Fibroblast of lung (primary cell): ENCODE measurements at regions not wholly inside any gene's neighbourhood (a gene's known extent, or its start where the extent isn't known, plus 50 kb on each side); places are given as distances from the start of the nearest gene placed in this dataset.

Experiments
- DNase-seq, 2 donors: peaks; one replicate each; pipeline versions ENCODE4 v3.0.0 to v3.0.0-alpha.2; 2010; ENCODE audit warnings: low read depth in 2 of 2
- H2AFZ ChIP-seq: 2 replicates; pipeline ENCODE4 v1.5.1; 2012; ENCODE audit warnings: low read length, control low read depth, inconsistent platforms
- H3K27ac ChIP-seq: 2 replicates; pipeline ENCODE4 v1.5.1; 2011; ENCODE audit warnings: low read length, control low read depth; ENCODE audit not compliant: insufficient read depth
- H3K27me3 ChIP-seq: 2 replicates; pipeline ENCODE4 v1.5.1; 2011; ENCODE audit warnings: mild to moderate bottlenecking, low read length; ENCODE audit not compliant: control insufficient read depth, insufficient read depth
- H3K36me3 ChIP-seq: 2 replicates; pipeline ENCODE4 v1.5.1; 2011; ENCODE audit warnings: low read length; ENCODE audit not compliant: control insufficient read depth, insufficient read depth
- H3K4me1 ChIP-seq: 2 replicates; pipeline ENCODE4 v1.5.1; 2011; ENCODE audit warnings: low read length; ENCODE audit not compliant: control insufficient read depth, insufficient read depth; ENCODE audit errors: extremely low read depth
- H3K4me2 ChIP-seq: 2 replicates; pipeline ENCODE4 v1.5.1; 2011; ENCODE audit warnings: low read length, control low read depth; ENCODE audit not compliant: insufficient read depth; ENCODE audit errors: extremely low read depth
- H3K4me3 ChIP-seq, 4 experiments: fragments of 200-600 bp in 1 of 4; sonication (generic) in 1 of 4; replicated peaks in 1 of 4; 2 replicates each; pipeline ENCODE4 v1.5.1; 2011 to 2016; ENCODE audit warnings: low read length in 4 of 4, low read depth in 3 of 4, mild to moderate bottlenecking in 3 of 4, control low read depth in 2 of 4, inconsistent platforms in 1 of 4, mixed read lengths in 1 of 4; ENCODE audit not compliant: insufficient read depth in 1 of 4; ENCODE audit errors: control extremely low read depth in 1 of 4
- H3K79me2 ChIP-seq: 2 replicates; pipeline ENCODE4 v1.5.1; 2012; ENCODE audit warnings: mild to moderate bottlenecking, low read length, inconsistent platforms; ENCODE audit not compliant: control insufficient read depth, insufficient read depth
- H3K9ac ChIP-seq: 2 replicates; pipeline ENCODE4 v1.5.1; 2011; ENCODE audit warnings: mild to moderate bottlenecking, low read length, control low read depth; ENCODE audit not compliant: insufficient read depth
- H3K9me3 ChIP-seq: 2 replicates; pipeline ENCODE4 v1.5.1; 2012; ENCODE audit warnings: low read depth, low read length; ENCODE audit not compliant: control insufficient read depth, insufficient read depth
- H4K20me1 ChIP-seq: 2 replicates; pipeline ENCODE4 v1.5.1; 2011; ENCODE audit warnings: low read length; ENCODE audit not compliant: control insufficient read depth, insufficient read depth; ENCODE audit errors: extremely low read depth
- CTCF ChIP-seq, 2 donors: IDR thresholded peaks in 1 of 2; conservative IDR thresholded peaks in 1 of 2; 1 replicate in 1 of 2; 2 replicates in 1 of 2; pipeline ENCODE4 v1.5.1; 2011 to 2012; ENCODE audit warnings: low read length in 2 of 2, control low read depth in 1 of 2, inconsistent platforms in 1 of 2, low read depth in 1 of 2, mild to moderate bottlenecking in 1 of 2
- EZH2 ChIP-seq: IDR thresholded peaks from 2 replicates; pipeline ENCODE4 v1.5.1; 2012; ENCODE audit warnings: low read length, control low read depth, mild to moderate bottlenecking; ENCODE audit errors: missing control alignments

GRCh38 chr2:176865336-176865735 lies 347.3 kb upstream of the HNRNPA3 start:
- Histone ChIP-seq H3K36me3 (no peaks in the 10 kb centered on the region), H3K4me3 (no peak overlapping the region), H3K4me2 (no peak overlapping the region), H3K9me3 (no peaks in the 10 kb centered on the region), H4K20me1 (no peaks in the 10 kb centered on the region), H3K27ac (no peak overlapping the region), H2AFZ (no peak overlapping the region), H3K79me2 (no peaks in the 10 kb centered on the region), H3K27me3 (no peaks in the 10 kb centered on the region), H3K4me1 (no peaks in the 10 kb centered on the region), H3K9ac (no peak overlapping the region)
- no peak for DNase-seq
- no peak for TF ChIP-seq EZH2
- no peak for TF ChIP-seq CTCF (conservative IDR thresholded peaks at IDR 0.05 in 1 of 2, IDR thresholded peaks at IDR 0.05 in 1 of 2; ENCODE audit: low read depth in 1 of 2, low read length in 2 of 2)

GRCh38 chr2:176872406-176872805 lies 340.2 kb upstream of the HNRNPA3 start:
- H3K4me3 ChIP-seq = no peak overlapping the region
- no peaks in the 10 kb centered on the region for H4K20me1 ChIP-seq
- H3K27me3 ChIP-seq = no peaks in the 10 kb centered on the region
- DNase-seq = no peak
- no peak overlapping the region for H2AFZ ChIP-seq
- H3K4me1 ChIP-seq = no peaks in the 10 kb centered on the region
- no peak for TF ChIP-seq EZH2
- no peak for TF ChIP-seq CTCF (conservative IDR thresholded peaks at IDR 0.05 in 1 of 2, IDR thresholded peaks at IDR 0.05 in 1 of 2; ENCODE audit: low read depth in 1 of 2, low read length in 2 of 2)
- no peaks in the 10 kb centered on the region for H3K36me3 ChIP-seq
- no peak overlapping the region for H3K4me2 ChIP-seq
- H3K9ac ChIP-seq = no peak overlapping the region
- no peaks in the 10 kb centered on the region for H3K9me3 ChIP-seq
- no peaks in the 10 kb centered on the region for H3K79me2 ChIP-seq
- H3K27ac ChIP-seq = no peak overlapping the region

- Histone ChIP-seq H2AFZ (no peak overlapping the region), H3K79me2 (no peaks in the 10 kb centered on the region), H3K4me1 (no peaks in the 10 kb centered on the region), H3K4me3 (no peak overlapping the region), H3K9me3 (no peaks in the 10 kb centered on the region), H3K36me3 (no peaks in the 10 kb centered on the region), H4K20me1 (no peaks in the 10 kb centered on the region), H3K27me3 (no peaks in the 10 kb centered on the region), H3K4me2 (no peak overlapping the region), H3K9ac (no peak overlapping the region), H3K27ac (no peak overlapping the region)
- DNase-seq = peak in 1 of 2 donors; percentile 1
- peak in 1 of 2 donors; percentile 11 for TF ChIP-seq CTCF (conservative IDR thresholded peaks at IDR 0.05 in 1 of 2, IDR thresholded peaks at IDR 0.05 in 1 of 2; ENCODE audit: low read depth in 1 of 2, low read length in 2 of 2)
- no peak for TF ChIP-seq EZH2
These were observed 339.2 kb upstream of the HNRNPA3 start for GRCh38 chr2:176873403-176873802.
